Gastroesophageal sphincter (tissue), 3 donors: ENCODE measurements at regions not wholly inside any gene's neighbourhood (a gene's known extent, or its start where the extent isn't known, plus 50 kb on each side); places are given as distances from the start of the nearest gene placed in this dataset.
A peak's percentile ranks its signal among the peaks of the same experiment; 100 is the strongest.

Experiments
- CTCF ChIP-seq, 4 experiments: fragments of 200-600 bp in 2 of 4; fragments of 450-650 bp in 2 of 4; sonication (generic) in 1 of 4; IDR thresholded peaks; one replicate each; pipeline ENCODE4 v1.5.1; 2017 to 2019; ENCODE audit warnings: antibody characterized with exemption in 4 of 4, mild to moderate bottlenecking in 2 of 4, moderate library complexity in 2 of 4
- EP300 ChIP-seq: sonication (generic); formaldehyde crosslinking; IDR thresholded peaks from one replicate; pipeline ENCODE4 v1.6.1; 2017; ENCODE audit warnings: antibody characterized with exemption, mild to moderate bottlenecking
- POLR2A ChIP-seq, 2 donors: fragments of 450-650 bp; IDR thresholded peaks; one replicate each; pipeline ENCODE4 v1.6.1; 2017; ENCODE audit warnings: antibody characterized with exemption in 2 of 2, mild to moderate bottlenecking in 2 of 2, moderate library complexity in 1 of 2

- TF ChIP-seq CTCF (IDR thresholded peaks at IDR 0.05) = peak in 1 of 4 experiments; percentile 54
- no peak for TF ChIP-seq EP300
- TF ChIP-seq POLR2A (IDR thresholded peaks at IDR 0.05) = no peak
These were observed 154.6 kb downstream of the CCDC74A start for GRCh38 chr2:131682122-131682944.
